PFSK-1 (cell line): ENCODE measurements at regions not wholly inside any gene's neighbourhood (a gene's known extent, or its start where the extent isn't known, plus 50 kb on each side); places are given as distances from the start of the nearest gene placed in this dataset.

ENCODE experiments used
- FOXP2 ChIP-seq: optimal IDR thresholded peaks from 2 replicates; pipeline ENCODE3; 2011; ENCODE audit warnings: borderline replicate concordance, control low read depth, inconsistent platforms; ENCODE audit not compliant: insufficient read depth; ENCODE audit errors: extremely low read length, extremely low read depth
- POLR2AphosphoS5 ChIP-seq: IDR thresholded peaks from 2 replicates; pipeline ENCODE4 v1.6.1; 2012; ENCODE audit warnings: low read depth, mild to moderate bottlenecking, control low read depth, low read length, moderate library complexity
- REST ChIP-seq, 2 experiments: IDR thresholded peaks; 2 replicates each; pipeline versions ENCODE4 v1.6.1 to v1.8.0; 2011 to 2012; ENCODE audit warnings: low read depth in 2 of 2, low read length in 2 of 2, control low read depth in 1 of 2, inconsistent platforms in 1 of 2, mild to moderate bottlenecking in 1 of 2, moderate library complexity in 1 of 2; ENCODE audit not compliant: insufficient read depth in 1 of 2
- SIN3A ChIP-seq: IDR thresholded peaks from 2 replicates; pipeline ENCODE4 v1.6.1; 2012; ENCODE audit warnings: mild to moderate bottlenecking, low read length, moderate library complexity, borderline replicate concordance; ENCODE audit not compliant: insufficient read depth
- TAF1 ChIP-seq: IDR thresholded peaks from 2 replicates; pipeline ENCODE4 v1.6.1; 2012; ENCODE audit warnings: low read length, control low read depth, borderline replicate concordance; ENCODE audit not compliant: insufficient read depth

- TF ChIP-seq TAF1 (no peak), REST (IDR thresholded peaks at IDR 0.05; ENCODE audit: insufficient read depth in 1 of 2, low read depth in 2 of 2, low read length in 2 of 2) (no peak), SIN3A (no peak), FOXP2 (no peak), POLR2AphosphoS5 (no peak)
Observed at GRCh38 chr7:119936836-119937235, 336.1 kb upstream of the KCND2 start.

GRCh38 chr7:119937745-119938144, 335.2 kb upstream of the KCND2 start:
- no peak for TF ChIP-seq SIN3A
- no peak for TF ChIP-seq FOXP2
- no peak for TF ChIP-seq POLR2AphosphoS5
- TF ChIP-seq REST (IDR thresholded peaks at IDR 0.05; ENCODE audit: insufficient read depth in 1 of 2, low read depth in 2 of 2, low read length in 2 of 2), result no peak
- TF ChIP-seq TAF1, result no peak

- TF ChIP-seq TAF1 (no peak), REST (IDR thresholded peaks at IDR 0.05; ENCODE audit: insufficient read depth in 1 of 2, low read depth in 2 of 2, low read length in 2 of 2) (no peak)
Observed at GRCh38 chr7:119943942-119944600, 328.9 kb upstream of the KCND2 start.

- TF ChIP-seq POLR2AphosphoS5 (no peak), FOXP2 (no peak), SIN3A (no peak), REST (IDR thresholded peaks at IDR 0.05; ENCODE audit: insufficient read depth in 1 of 2, low read depth in 2 of 2, low read length in 2 of 2) (no peak), TAF1 (no peak)
Observed at GRCh38 chr7:119944601-119944972, 328.4 kb upstream of the KCND2 start.

GRCh38 chr7:119945822-119946221, 327.2 kb upstream of the KCND2 start:
- TF ChIP-seq REST (IDR thresholded peaks at IDR 0.05; ENCODE audit: insufficient read depth in 1 of 2, low read depth in 2 of 2, low read length in 2 of 2), result no peak
- no peak for TF ChIP-seq FOXP2
- TF ChIP-seq SIN3A, result no peak
- no peak for TF ChIP-seq TAF1
- TF ChIP-seq POLR2AphosphoS5, result no peak
